Stimulated activated CD8-positive, alpha-beta memory T cell treated with anti-CD3 and anti-CD28 coated beads, Interleukin-4, amount 100 ng/mL, for 4 hours (primary cell): ENCODE measurements at regions not wholly inside any gene's neighbourhood (a gene's known extent, or its start where the extent isn't known, plus 50 kb on each side); places are given as distances from the start of the nearest gene placed in this dataset.

Experiments used
- DNase-seq, 2 donors: peaks; one replicate each; pipeline ENCODE4 v3.0.0-alpha.2; 2020; ENCODE audit warnings: low read depth in 2 of 2, low spot score in 1 of 2

DNA sequence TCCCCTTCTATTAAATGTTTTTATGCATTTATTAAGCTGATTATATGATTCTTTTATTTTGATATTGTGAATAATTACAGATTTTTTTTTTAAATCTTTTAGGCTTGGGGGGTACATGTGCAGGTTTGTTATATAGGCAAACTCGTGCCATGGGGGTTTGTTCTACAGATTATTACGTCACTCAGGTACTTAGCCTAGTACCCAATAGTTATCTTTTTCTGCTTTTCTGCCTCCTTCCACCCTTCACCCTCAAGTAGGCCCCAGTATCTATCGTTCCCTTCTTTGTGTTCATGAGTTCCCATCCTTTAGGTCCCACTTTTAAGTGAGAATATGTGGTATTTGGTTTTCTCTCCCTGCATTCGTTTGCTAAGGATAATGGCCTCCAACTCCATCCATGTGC lies 92.2 kb upstream of the CWC22 start:
- DNase-seq = no peak

DNA sequence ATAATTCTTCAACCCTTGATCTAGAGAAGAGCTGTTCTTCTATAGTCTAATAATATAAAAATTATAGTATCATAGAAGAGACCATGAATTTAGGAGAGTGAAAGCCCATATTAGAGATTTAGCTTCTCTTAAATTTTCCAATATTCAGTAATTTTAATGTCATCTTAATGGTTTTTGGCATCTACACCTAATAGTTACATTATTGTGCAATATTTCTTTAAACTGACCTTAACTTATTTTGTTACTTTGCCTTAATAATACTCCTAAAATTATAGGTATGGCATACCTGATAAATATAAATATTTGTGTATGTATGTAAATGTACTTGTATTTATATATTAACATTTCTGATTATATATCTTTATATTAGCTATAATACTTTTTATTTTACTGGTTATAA lies 78.0 kb upstream of the CWC22 start:
- DNase-seq = no peak

DNA sequence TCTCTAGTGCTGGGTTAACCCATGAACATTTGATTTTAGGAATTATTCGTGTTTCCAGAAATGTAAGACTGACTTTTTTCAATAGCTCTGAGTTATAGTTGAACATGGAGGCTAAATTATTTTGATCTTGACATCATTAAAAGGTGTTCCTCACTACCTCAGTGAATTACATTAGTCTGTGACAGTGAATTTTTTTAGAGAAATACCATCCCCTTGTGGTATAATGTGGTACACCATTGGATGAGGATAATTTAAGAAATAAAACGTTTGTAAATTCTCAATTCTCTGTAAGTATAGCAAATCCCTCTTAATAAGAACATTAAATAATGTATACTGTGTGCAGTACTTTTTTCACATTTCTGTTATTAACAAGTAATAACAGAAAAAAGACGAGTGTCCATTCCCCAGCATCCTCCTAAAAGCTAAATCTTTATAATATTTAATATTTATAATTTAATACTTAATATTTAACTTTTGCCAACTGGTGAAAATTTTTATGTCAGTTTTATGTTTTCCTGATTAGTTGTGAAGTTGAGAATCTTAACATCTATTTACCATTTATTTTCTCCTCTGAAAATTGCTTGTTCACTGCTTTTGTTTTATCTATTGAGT lies 70.3 kb upstream of the CWC22 start:
- no peak for DNase-seq

DNA sequence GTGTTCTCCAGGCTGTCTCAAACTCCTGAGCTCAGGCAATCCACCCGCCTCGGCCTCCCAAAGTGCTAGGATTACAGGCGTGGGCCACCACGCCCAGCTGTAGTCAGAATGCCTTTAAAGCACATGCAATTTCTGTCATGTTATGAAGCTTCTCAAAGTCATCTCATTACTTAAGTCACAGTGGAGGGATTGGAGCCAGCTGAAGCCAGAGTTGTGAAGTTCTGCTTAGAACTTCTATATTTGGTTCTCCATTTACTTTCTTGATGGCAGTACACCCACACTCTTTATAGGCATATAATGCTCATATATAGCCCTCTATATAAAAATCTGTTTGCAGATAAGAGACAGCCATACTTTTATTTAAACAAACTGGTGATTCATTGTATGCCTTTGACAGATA lies 68.8 kb upstream of the CWC22 start:
- no peak for DNase-seq

DNA sequence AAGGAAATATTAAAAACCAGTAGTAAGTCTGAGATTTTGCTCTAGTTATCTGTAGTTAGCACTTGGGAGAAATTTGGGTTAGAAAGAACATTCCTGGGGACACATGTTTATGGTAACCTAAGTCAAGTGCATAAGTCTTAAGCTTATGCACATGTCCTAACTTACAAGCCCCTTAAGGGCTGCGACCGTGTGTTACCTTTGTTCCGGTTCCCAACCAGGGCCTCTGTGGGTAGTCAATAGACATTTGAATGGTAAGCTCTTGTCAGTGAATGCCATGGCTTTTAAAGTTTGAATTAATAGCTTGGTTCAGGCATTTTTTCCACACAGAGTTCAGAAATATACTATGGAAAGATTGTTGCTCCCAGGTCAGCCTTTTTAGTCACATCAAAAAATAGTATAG lies 64.7 kb upstream of the CWC22 start:
- no peak for DNase-seq

DNA sequence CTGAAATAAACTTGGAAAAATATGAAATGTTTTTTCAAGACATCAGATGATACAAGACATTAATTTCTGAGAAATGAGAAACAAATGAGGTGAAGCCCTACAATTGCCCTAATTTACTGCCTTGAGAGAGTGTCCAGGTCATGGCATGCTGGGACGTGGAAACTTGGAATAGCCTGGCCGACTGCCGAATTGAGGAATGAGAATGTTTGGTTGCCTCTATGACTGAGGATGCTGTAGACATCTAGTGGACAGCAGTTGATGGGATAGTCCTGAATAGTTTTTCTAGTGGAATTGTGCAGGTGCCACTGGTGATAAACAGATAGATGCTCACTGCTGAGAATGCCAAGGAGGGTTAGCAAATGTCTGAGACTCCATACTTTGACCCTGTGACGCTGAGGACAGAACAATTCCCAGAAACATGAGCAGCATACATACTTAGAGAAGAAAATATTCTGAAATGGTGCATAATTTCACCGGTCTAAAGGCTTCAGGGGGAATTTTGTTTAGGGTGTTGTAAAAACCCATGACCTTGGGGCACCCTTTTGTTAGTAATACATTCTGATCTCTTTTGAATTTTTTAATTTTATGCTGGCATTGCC lies 56.5 kb upstream of the CWC22 start:
- no peak for DNase-seq

DNA sequence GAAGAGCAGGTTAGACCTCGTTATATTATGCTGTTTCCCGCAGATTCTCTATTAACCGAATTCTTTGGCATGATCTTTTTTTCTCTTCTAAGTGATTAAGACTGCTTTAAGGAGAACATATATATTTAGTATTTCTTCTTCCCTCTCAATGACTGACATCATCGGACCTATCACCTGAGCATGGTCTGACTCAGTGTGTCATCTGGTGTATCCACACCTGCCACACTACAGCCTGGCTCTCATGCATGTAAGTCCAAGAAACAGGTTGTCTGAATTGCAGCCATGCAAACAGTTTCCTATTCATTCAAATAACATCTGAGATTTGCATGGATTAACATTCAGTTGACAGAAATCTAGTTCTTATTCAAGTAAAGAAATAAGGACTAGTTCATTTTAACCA lies 55.1 kb upstream of the CWC22 start:
- DNase-seq = no peak

DNA sequence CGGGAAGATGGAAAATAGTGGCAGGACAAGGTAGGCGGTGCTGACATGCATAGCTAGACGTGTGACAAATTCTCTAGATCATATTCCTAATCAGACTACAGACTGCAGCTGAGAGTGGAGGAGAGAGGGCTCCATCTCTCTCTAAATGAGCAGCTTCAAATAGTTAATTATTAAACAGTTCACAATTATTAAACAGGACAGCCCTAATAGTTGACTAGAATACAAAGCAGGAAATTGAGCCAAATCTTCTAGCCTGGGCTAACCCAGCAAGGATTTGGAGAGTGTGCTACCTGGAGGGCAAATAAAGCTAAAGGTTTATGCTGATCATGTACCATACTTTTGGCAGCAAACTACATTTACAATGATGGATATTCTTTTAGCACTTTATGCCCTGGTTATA lies 54.4 kb upstream of the CWC22 start:
- no peak for DNase-seq

DNA sequence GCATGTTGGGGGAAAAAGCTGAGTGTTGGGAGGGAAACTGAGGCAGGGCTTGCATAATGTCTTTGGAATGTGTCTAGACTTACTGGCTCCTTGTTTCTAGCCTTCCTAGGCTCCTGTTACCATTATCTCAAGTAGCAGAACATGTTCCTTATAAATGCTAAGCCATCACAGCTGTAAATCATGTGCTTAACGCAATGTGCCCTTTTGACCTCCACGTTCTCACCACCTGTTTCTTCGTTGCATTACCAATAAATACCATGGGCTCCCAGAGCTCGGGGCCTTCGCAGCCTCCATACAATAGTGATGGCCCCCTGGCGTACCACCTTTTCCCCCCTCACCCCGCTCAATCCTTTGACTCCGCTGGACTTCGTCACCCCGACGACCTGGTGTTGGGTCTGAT lies 54.0 kb upstream of the CWC22 start:
- no peak for DNase-seq

DNA sequence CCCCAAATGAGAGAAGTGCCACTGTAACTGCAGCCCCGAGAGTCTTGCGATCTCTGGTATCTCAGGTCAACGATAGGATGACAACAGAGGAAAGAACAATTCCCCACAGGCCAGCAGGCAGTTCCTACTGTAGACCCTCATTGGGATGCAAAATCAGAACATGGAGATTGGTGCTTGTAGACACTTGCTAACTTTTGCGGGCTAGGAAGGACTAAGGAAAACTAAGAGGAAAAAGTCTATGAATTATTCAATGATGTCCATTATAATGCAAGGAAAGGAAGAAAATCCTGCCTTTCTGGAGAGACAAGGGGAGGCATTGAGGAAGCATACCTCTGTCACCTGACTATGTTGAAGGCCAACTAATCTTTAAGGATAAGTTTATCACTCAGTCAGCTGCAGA lies 51.9 kb upstream of the CWC22 start:
- no peak for DNase-seq

DNA sequence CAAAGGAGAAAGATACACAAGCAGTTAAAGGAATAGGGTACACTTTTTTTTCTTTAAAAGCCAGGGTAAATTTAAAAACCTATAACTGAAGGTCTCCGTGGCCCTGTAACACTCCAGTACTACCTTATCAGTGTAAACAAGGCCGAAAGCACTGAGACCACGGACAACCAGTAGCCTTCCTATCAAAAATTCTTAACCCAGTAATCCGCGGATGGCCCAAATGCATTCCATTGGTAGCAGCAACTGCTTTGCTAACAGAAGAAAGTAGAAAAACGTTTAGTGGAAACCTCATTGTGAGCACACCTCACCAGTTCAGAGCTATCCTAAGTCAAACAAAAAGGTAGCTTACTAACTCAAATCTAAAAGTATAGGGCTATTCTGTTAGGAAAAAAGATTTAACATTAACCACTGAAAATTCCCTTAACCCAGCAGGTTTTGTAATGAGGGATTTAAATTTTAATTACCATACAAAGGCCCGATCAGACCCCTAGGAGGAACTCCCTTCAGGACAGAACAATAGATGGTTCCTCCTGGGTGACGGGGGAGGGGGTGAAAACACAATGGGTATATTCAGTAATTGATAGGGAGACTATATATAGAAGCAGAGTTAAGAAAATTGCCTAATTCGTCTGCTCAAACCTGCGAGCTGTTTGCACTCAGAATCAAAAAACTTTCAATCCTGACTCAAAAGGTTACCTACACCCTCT lies 50.8 kb upstream of the CWC22 start:
- no peak for DNase-seq
